ENCODE measurements at regions not wholly inside any gene's neighbourhood (a gene's known extent, or its start where the extent isn't known, plus 50 kb on each side); places are given as distances from the start of the nearest gene placed in this dataset.

- H3K79me2 ChIP-seq = no peaks in the 10 kb centered on the region
- H3K4me3 ChIP-seq = no peak overlapping the region
- TF ChIP-seq EZH2phosphoT487 (IDR thresholded peaks at IDR 0.05; ENCODE audit: low read depth, severe bottlenecking, unreplicated experiment) (no peak), EZH2 (IDR thresholded peaks at IDR 0.05; ENCODE audit: borderline replicate concordance) (no peak), CTCF (IDR thresholded peaks at IDR 0.05; ENCODE audit: poor library complexity) (no peak)
- no peaks in the 10 kb centered on the region for H4K20me1 ChIP-seq (ENCODE audit: insufficient read depth, poor library complexity, severe bottlenecking)
- H3K9me2 ChIP-seq (replicated peaks; ENCODE audit: insufficient read depth) = no peaks in the 10 kb centered on the region
- H3K27ac ChIP-seq = no peak overlapping the region
- no peak for DNase-seq (ENCODE audit: low spot score)
- H3K36me3 ChIP-seq (replicated peaks; ENCODE audit: insufficient read depth, low read depth) = no peaks in the 10 kb centered on the region
- H2AFZ ChIP-seq = no peak overlapping the region
- no peaks in the 10 kb centered on the region for H3K4me1 ChIP-seq (ENCODE audit: insufficient read depth)
- H3K9me3 ChIP-seq (ENCODE audit: low read depth) = no peaks in the 10 kb centered on the region
- H3K27me3 ChIP-seq = no peaks in the 10 kb centered on the region
- 92% methylated on average over 5 of the region's 5 CpGs for WGBS (ENCODE audit: low lambda C conversion rate, missing lambda C conversion rate)
- no peak overlapping the region for H3K4me2 ChIP-seq
These were observed 469.8 kb upstream of the FLRT2 start for GRCh38 chr14:85060121-85060520.

- WGBS (ENCODE audit: low lambda C conversion rate, missing lambda C conversion rate) = 97% methylated on average over 4 of the region's 4 CpGs
- H3K9me2 ChIP-seq (replicated peaks; ENCODE audit: insufficient read depth) = no peaks in the 10 kb centered on the region
- no peak for DNase-seq (ENCODE audit: low spot score)
- H3K4me3 ChIP-seq = no peak overlapping the region
- no peaks in the 10 kb centered on the region for H3K4me1 ChIP-seq (ENCODE audit: insufficient read depth)
- H3K79me2 ChIP-seq = no peaks in the 10 kb centered on the region
- H3K27ac ChIP-seq = no peak overlapping the region
- H3K4me2 ChIP-seq = no peak overlapping the region
- no peaks in the 10 kb centered on the region for H4K20me1 ChIP-seq (ENCODE audit: insufficient read depth, poor library complexity, severe bottlenecking)
- H3K36me3 ChIP-seq (replicated peaks; ENCODE audit: insufficient read depth, low read depth) = no peaks in the 10 kb centered on the region
- no peaks in the 10 kb centered on the region for H3K27me3 ChIP-seq
- H2AFZ ChIP-seq = no peak overlapping the region
- no peak for TF ChIP-seq CTCF (IDR thresholded peaks at IDR 0.05; ENCODE audit: poor library complexity)
- no peak for TF ChIP-seq EZH2 (IDR thresholded peaks at IDR 0.05; ENCODE audit: borderline replicate concordance)
- no peak for TF ChIP-seq EZH2phosphoT487 (IDR thresholded peaks at IDR 0.05; ENCODE audit: low read depth, severe bottlenecking, unreplicated experiment)
- H3K9me3 ChIP-seq (ENCODE audit: low read depth) = no peaks in the 10 kb centered on the region
These were observed 468.7 kb upstream of the FLRT2 start for GRCh38 chr14:85061256-85061655.

GRCh38 chr14:85063747-85064146, 466.2 kb upstream of the FLRT2 start:
- no peaks in the 10 kb centered on the region for H3K36me3 ChIP-seq (replicated peaks; ENCODE audit: insufficient read depth, low read depth)
- H3K4me2 ChIP-seq = no peak overlapping the region
- H3K9me3 ChIP-seq (ENCODE audit: low read depth) = no peaks in the 10 kb centered on the region
- no peaks in the 10 kb centered on the region for H3K9me2 ChIP-seq (replicated peaks; ENCODE audit: insufficient read depth)
- no peaks in the 10 kb centered on the region for H3K4me1 ChIP-seq (ENCODE audit: insufficient read depth)
- H3K79me2 ChIP-seq = no peaks in the 10 kb centered on the region
- no peaks in the 10 kb centered on the region for H3K27me3 ChIP-seq
- no peak overlapping the region for H2AFZ ChIP-seq
- no peak for DNase-seq (ENCODE audit: low spot score)
- WGBS (ENCODE audit: low lambda C conversion rate, missing lambda C conversion rate) = 89% methylated on average over 2 of the region's 2 CpGs
- H3K27ac ChIP-seq = no peak overlapping the region
- no peak overlapping the region for H3K4me3 ChIP-seq
- TF ChIP-seq CTCF (IDR thresholded peaks at IDR 0.05; ENCODE audit: poor library complexity) = no peak
- TF ChIP-seq EZH2phosphoT487 (IDR thresholded peaks at IDR 0.05; ENCODE audit: low read depth, severe bottlenecking, unreplicated experiment) = no peak
- no peak for TF ChIP-seq EZH2 (IDR thresholded peaks at IDR 0.05; ENCODE audit: borderline replicate concordance)
- H4K20me1 ChIP-seq (ENCODE audit: insufficient read depth, poor library complexity, severe bottlenecking) = no peaks in the 10 kb centered on the region

- Histone ChIP-seq H3K27me3 (no peaks in the 10 kb centered on the region), H3K4me1 (ENCODE audit: insufficient read depth) (no peaks in the 10 kb centered on the region), H3K79me2 (no peaks in the 10 kb centered on the region), H3K36me3 (replicated peaks; ENCODE audit: insufficient read depth, low read depth) (no peaks in the 10 kb centered on the region), H2AFZ (no peak overlapping the region), H3K9me2 (replicated peaks; ENCODE audit: insufficient read depth) (no peaks in the 10 kb centered on the region), H3K4me2 (no peak overlapping the region), H3K27ac (no peak overlapping the region), H3K9me3 (ENCODE audit: low read depth) (no peaks in the 10 kb centered on the region), H3K4me3 (no peak overlapping the region), H4K20me1 (ENCODE audit: insufficient read depth, poor library complexity, severe bottlenecking) (no peaks in the 10 kb centered on the region)
- no peak for DNase-seq (ENCODE audit: low spot score)
- WGBS (ENCODE audit: low lambda C conversion rate, missing lambda C conversion rate) = 73% methylated on average over 6 of the region's 6 CpGs
- TF ChIP-seq EZH2phosphoT487 (IDR thresholded peaks at IDR 0.05; ENCODE audit: low read depth, severe bottlenecking, unreplicated experiment) (no peak), EZH2 (IDR thresholded peaks at IDR 0.05; ENCODE audit: borderline replicate concordance) (no peak), CTCF (IDR thresholded peaks at IDR 0.05; ENCODE audit: poor library complexity) (no peak)
These were observed 458.5 kb upstream of the FLRT2 start for GRCh38 chr14:85071447-85071846.
